H1 (cell line): ENCODE measurements at regions not wholly inside any gene's neighbourhood (a gene's known extent, or its start where the extent isn't known, plus 50 kb on each side); places are given as distances from the start of the nearest gene placed in this dataset.

Experiments used
- CTCF ChIA-PET: fragments of 300-600 bp; sonication (Branson Sonifier 250); formaldehyde crosslinking; loops from one replicate; lab custom pipeline; 2021; ENCODE audit not compliant: partially characterized antibody; lab: Charles Lee
- POLR2A ChIA-PET: fragments of 300-600 bp; sonication (Branson Sonifier 250); formaldehyde crosslinking; loops from one replicate; lab custom pipeline; 2021; ENCODE audit warnings: inconsistent platforms; ENCODE audit not compliant: partially characterized antibody; lab: Charles Lee
- DNase-seq, 2 experiments: peaks; one replicate each; pipeline versions ENCODE4 v3.0.0 to v3.0.0-alpha.2; 2010 to 2022; ENCODE audit warnings: low spot score in 2 of 2, low read depth in 1 of 2, mixed read lengths in 1 of 2
- FAIRE-seq: peaks from 2 replicates; lab custom pipeline; 2011; peaks lifted over from hg19 to GRCh38; lab: Jason Lieb, UNC
- H2AFZ ChIP-seq: 2 replicates; pipeline ENCODE4 v1.8.1; 2012; ENCODE audit warnings: low read length, inconsistent platforms
- H2AK5ac ChIP-seq: 2 replicates; pipeline ENCODE4 v1.6.1; 2013; ENCODE audit warnings: low read depth, low read length
- H2BK120ac ChIP-seq: replicated peaks from 2 replicates; pipeline ENCODE3; 2013; ENCODE audit warnings: low read depth, low read length, inconsistent platforms
- H2BK12ac ChIP-seq: 2 replicates; pipeline ENCODE4 v1.6.1; 2013; ENCODE audit warnings: low read depth, low read length
- H2BK15ac ChIP-seq: 2 replicates; pipeline ENCODE4 v1.6.1; 2013; ENCODE audit warnings: low read length
- H2BK20ac ChIP-seq: 2 replicates; pipeline ENCODE4 v1.6.1; 2013; ENCODE audit warnings: low read length
- H2BK5ac ChIP-seq: 2 replicates; pipeline ENCODE4 v1.6.1; 2013; ENCODE audit warnings: low read depth, low read length
- H3K14ac ChIP-seq: 2 replicates; pipeline ENCODE4 v1.6.1; 2013; ENCODE audit warnings: inconsistent platforms; ENCODE audit not compliant: insufficient read length
- H3K18ac ChIP-seq: 2 replicates; pipeline ENCODE4 v1.6.1; 2013; ENCODE audit warnings: low read length; ENCODE audit errors: extremely low read depth
- H3K23ac ChIP-seq: 2 replicates; pipeline ENCODE4 v1.6.1; 2013; ENCODE audit warnings: inconsistent platforms; ENCODE audit not compliant: insufficient read length
- H3K23me2 ChIP-seq: 2 replicates; pipeline ENCODE4 v1.6.1; 2013; ENCODE audit warnings: low read depth, low read length
- H3K27ac ChIP-seq: 2 replicates; pipeline ENCODE4 v1.6.1; 2011; ENCODE audit warnings: low read depth, low read length, inconsistent platforms
- H3K27me3 ChIP-seq, 4 experiments: replicated peaks in 1 of 4; 1 replicate in 1 of 4; 2 replicates in 3 of 4; pipeline versions ENCODE4 v1.6.1 to v1.8.1; 2011 to 2013; ENCODE audit warnings: low read length in 3 of 4, mild to moderate bottlenecking in 3 of 4, inconsistent platforms in 2 of 4, mixed read lengths in 2 of 4, moderate library complexity in 1 of 4; ENCODE audit not compliant: control insufficient read depth in 3 of 4, insufficient read depth in 3 of 4; ENCODE audit errors: extremely low read depth in 1 of 4
- H3K36me3 ChIP-seq, 4 experiments: 2 replicates each; pipeline versions ENCODE4 v1.6.1 to v1.8.1; 2011 to 2013; ENCODE audit warnings: mild to moderate bottlenecking in 4 of 4, low read length in 3 of 4, moderate library complexity in 2 of 4, control low read depth in 1 of 4, inconsistent platforms in 1 of 4; ENCODE audit not compliant: insufficient read depth in 4 of 4, control insufficient read depth in 2 of 4
- H3K4ac ChIP-seq: replicated peaks from 2 replicates; pipeline ENCODE3; 2013; ENCODE audit warnings: low read length, low read depth, mixed read lengths, inconsistent platforms; ENCODE audit not compliant: insufficient read length
- H3K4me1 ChIP-seq, 4 experiments: replicated peaks in 1 of 4; 1 replicate in 1 of 4; 2 replicates in 3 of 4; pipeline versions ENCODE4 v1.6.1 to v1.8.1; 2011 to 2013; ENCODE audit warnings: low read length in 3 of 4, inconsistent platforms in 2 of 4, mixed read lengths in 1 of 4; ENCODE audit not compliant: insufficient read depth in 4 of 4, control insufficient read depth in 3 of 4
- H3K4me2 ChIP-seq, 2 experiments: 2 replicates each; pipeline versions ENCODE4 v1.6.1 to v1.8.1; 2011 to 2013; ENCODE audit warnings: low read depth in 2 of 2, low read length in 2 of 2, control low read depth in 1 of 2, inconsistent platforms in 1 of 2, mild to moderate bottlenecking in 1 of 2; ENCODE audit not compliant: insufficient read depth in 1 of 2
- H3K4me3 ChIP-seq, 4 experiments: fragments of 200-600, 300-600 bp in 1 of 4; sonication (generic), shearing (Covaris generic), sonication (Bioruptor Twin) in 1 of 4; 2 replicates each; pipeline versions ENCODE4 v1.5.1 to v1.8.1; 2011 to 2016; ENCODE audit warnings: low read length in 4 of 4, low read depth in 3 of 4, control low read depth in 2 of 4, inconsistent platforms in 2 of 4, mild to moderate bottlenecking in 2 of 4, mixed read lengths in 1 of 4, moderate library complexity in 1 of 4; ENCODE audit not compliant: insufficient read depth in 2 of 4; ENCODE audit errors: extremely low read depth in 1 of 4
- H3K56ac ChIP-seq: replicated peaks from 2 replicates; pipeline ENCODE3; 2013; ENCODE audit warnings: low read depth, mild to moderate bottlenecking, mixed read lengths, low read length, inconsistent platforms; ENCODE audit not compliant: insufficient read length
- H3K79me1 ChIP-seq: 2 replicates; pipeline ENCODE4 v1.6.1; 2013; ENCODE audit warnings: low read depth, low read length, control low read depth
- H3K79me2 ChIP-seq, 2 experiments: 2 replicates each; pipeline versions ENCODE4 v1.6.1 to v1.8.1; 2012 to 2013; ENCODE audit warnings: low read length in 2 of 2, mild to moderate bottlenecking in 2 of 2, inconsistent platforms in 1 of 2; ENCODE audit not compliant: insufficient read depth in 2 of 2, control insufficient read depth in 1 of 2
- H3K9ac ChIP-seq, 4 experiments: replicated peaks in 1 of 4; 1 replicate in 1 of 4; 2 replicates in 3 of 4; pipeline versions ENCODE4 v1.6.1 to v1.8.1; 2011 to 2013; ENCODE audit warnings: low read depth in 3 of 4, low read length in 3 of 4, control low read depth in 2 of 4, mild to moderate bottlenecking in 2 of 4, moderate library complexity in 2 of 4, inconsistent platforms in 1 of 4; ENCODE audit errors: extremely low read depth in 1 of 4
- H3K9me3 ChIP-seq, 2 experiments: 2 replicates each; pipeline versions ENCODE4 v1.6.1 to v1.8.1; 2012 to 2013; ENCODE audit warnings: mild to moderate bottlenecking in 2 of 2, moderate library complexity in 2 of 2, control low read depth in 1 of 2, inconsistent platforms in 1 of 2, low read depth in 1 of 2, low read length in 1 of 2, mixed read lengths in 1 of 2; ENCODE audit not compliant: insufficient read depth in 2 of 2
- H4K20me1 ChIP-seq, 2 experiments: replicated peaks in 1 of 2; 2 replicates each; pipeline versions ENCODE3 to v1.8.1; 2011 to 2013; ENCODE audit warnings: inconsistent platforms in 2 of 2, low read length in 2 of 2, mild to moderate bottlenecking in 1 of 2; ENCODE audit not compliant: insufficient read depth in 2 of 2, control insufficient read depth in 1 of 2
- H4K5ac ChIP-seq: 2 replicates; pipeline ENCODE4 v1.6.1; 2013; ENCODE audit warnings: low read length, low read depth, mixed read lengths, inconsistent platforms; ENCODE audit not compliant: insufficient read length
- H4K8ac ChIP-seq: 2 replicates; pipeline ENCODE4 v1.8.0; 2013; ENCODE audit warnings: mild to moderate bottlenecking, moderate library complexity, low read length, inconsistent platforms; ENCODE audit not compliant: insufficient read depth; ENCODE audit errors: extremely low read depth
- H4K91ac ChIP-seq: replicated peaks from 2 replicates; pipeline ENCODE3; 2013; ENCODE audit warnings: low read length, mixed read lengths, inconsistent platforms; ENCODE audit not compliant: insufficient read length
- BACH1 ChIP-seq: IDR thresholded peaks from 2 replicates; pipeline ENCODE4 v1.6.1; 2012; ENCODE audit warnings: low read length, improper control_type of control experiment
- CBX8 ChIP-seq: fragments of 300-800, 300-1000 bp; sonication (generic); IDR thresholded peaks from 2 replicates; pipeline ENCODE4 v1.7.1; 2016; ENCODE audit warnings: low read depth, low read length, borderline replicate concordance
- CTBP2 ChIP-seq: IDR thresholded peaks from 2 replicates; pipeline ENCODE4 v1.7.0; 2011; ENCODE audit warnings: borderline replicate concordance, mild to moderate bottlenecking, moderate library complexity, mixed read lengths, low read length; ENCODE audit not compliant: insufficient read depth, insufficient read length
- EP300 ChIP-seq, 2 experiments: IDR thresholded peaks; 1 replicate in 1 of 2; 2 replicates in 1 of 2; pipeline ENCODE4 v1.6.1; 2011 to 2012; ENCODE audit warnings: low read depth in 2 of 2, low read length in 2 of 2, mild to moderate bottlenecking in 2 of 2, borderline replicate concordance in 1 of 2, inconsistent platforms in 1 of 2, moderate library complexity in 1 of 2
- KDM4A ChIP-seq: IDR thresholded peaks from one replicate; pipeline ENCODE4 v1.7.1; 2012; ENCODE audit warnings: low read depth, mild to moderate bottlenecking, moderate library complexity, low read length, inconsistent platforms; ENCODE audit not compliant: severe bottlenecking
- NRF1 ChIP-seq: IDR thresholded peaks from 2 replicates; pipeline ENCODE4 v1.6.1; 2011; ENCODE audit warnings: mild to moderate bottlenecking, low read depth, low read length, improper control_type of control experiment
- RFX5 ChIP-seq: IDR thresholded peaks from 2 replicates; pipeline ENCODE4 v1.6.1; 2011; ENCODE audit warnings: low read depth, low read length, improper control_type of control experiment, borderline replicate concordance
- RNF2 ChIP-seq: fragments of 200-900, 300-1000 bp; sonication (generic); IDR thresholded peaks from 2 replicates; pipeline ENCODE4 v1.7.1; 2016; ENCODE audit warnings: borderline replicate concordance, low read depth, mild to moderate bottlenecking, antibody characterized with exemption, low read length; ENCODE audit not compliant: poor library complexity, severe bottlenecking; ENCODE audit errors: missing control alignments
- TAF7 ChIP-seq: optimal IDR thresholded peaks from 2 replicates; pipeline ENCODE3; 2011; ENCODE audit warnings: low read depth, mild to moderate bottlenecking, inconsistent platforms, low read length, moderate library complexity, borderline replicate concordance
- WGBS, 2 experiments: shearing (Covaris generic) in 1 of 2; methylation state at CpG; one replicate each; pipeline versions ENCODE4 v1.1.6 to v1.1.7; 2013 to 2015; ENCODE audit warnings: low lambda C conversion rate in 2 of 2, mixed read lengths in 2 of 2, inconsistent platforms in 1 of 2, low coverage in 1 of 2, missing lambda C conversion rate in 1 of 2; ENCODE audit not compliant: insufficient replicate concordance in 2 of 2, insufficient coverage in 1 of 2, insufficient read length in 1 of 2; ENCODE audit errors: extremely low coverage in 1 of 2, missing lambda C conversion rate in 1 of 2; 5-methylcytosine and 5-hydroxymethylcytosine counted together
- TF ChIP-seq, protein P1 (sequence below): IDR thresholded peaks from 2 replicates; pipeline ENCODE4 v1.6.1; 2012; ENCODE audit warnings: low read length, inconsistent platforms

DNA sequence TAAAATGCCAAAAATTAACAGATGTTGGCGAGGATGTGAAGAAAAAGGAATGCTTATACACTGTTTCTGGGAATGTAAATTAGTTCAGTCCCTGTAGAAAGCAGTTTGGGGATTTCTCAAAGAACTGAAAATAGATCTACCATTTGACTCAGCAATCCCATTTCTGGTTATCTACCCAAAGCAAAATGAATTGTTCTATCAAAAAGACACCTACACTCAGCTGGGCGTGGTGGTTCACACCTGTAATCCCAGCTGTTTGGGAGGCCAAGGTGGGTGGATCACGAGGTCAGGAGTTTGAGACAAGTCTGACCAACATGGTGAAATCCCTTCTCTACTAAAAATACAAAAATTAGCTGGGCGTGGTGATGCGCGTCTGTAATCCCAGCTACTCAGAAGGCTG, 279.3 kb upstream of the PDE3A start:
- Histone ChIP-seq H4K5ac (no peak overlapping the region), H4K20me1 (no peaks in the 10 kb centered on the region), H3K56ac (no peak overlapping the region)
- TF ChIP-seq BACH1 = no peak
- TF ChIP-seq, protein P1, sequence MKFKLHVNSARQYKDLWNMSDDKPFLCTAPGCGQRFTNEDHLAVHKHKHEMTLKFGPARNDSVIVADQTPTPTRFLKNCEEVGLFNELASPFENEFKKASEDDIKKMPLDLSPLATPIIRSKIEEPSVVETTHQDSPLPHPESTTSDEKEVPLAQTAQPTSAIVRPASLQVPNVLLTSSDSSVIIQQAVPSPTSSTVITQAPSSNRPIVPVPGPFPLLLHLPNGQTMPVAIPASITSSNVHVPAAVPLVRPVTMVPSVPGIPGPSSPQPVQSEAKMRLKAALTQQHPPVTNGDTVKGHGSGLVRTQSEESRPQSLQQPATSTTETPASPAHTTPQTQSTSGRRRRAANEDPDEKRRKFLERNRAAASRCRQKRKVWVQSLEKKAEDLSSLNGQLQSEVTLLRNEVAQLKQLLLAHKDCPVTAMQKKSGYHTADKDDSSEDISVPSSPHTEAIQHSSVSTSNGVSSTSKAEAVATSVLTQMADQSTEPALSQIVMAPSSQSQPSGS = no peak
- no peak for TF ChIP-seq RFX5
- no peak for TF ChIP-seq KDM4A
- TF ChIP-seq TAF7 = no peak
- TF ChIP-seq CBX8 = no peak
- no peak for TF ChIP-seq CTBP2
- TF ChIP-seq EP300 (IDR thresholded peaks at IDR 0.05; ENCODE audit: borderline replicate concordance in 1 of 2, low read depth in 2 of 2, low read length in 2 of 2) = no peak
- no peak for TF ChIP-seq RNF2
- no peak for TF ChIP-seq NRF1
- TF ChIP-seq, all 59 proteins: peak for 0
- Histone ChIP-seq H3K79me2 (no peaks in the 10 kb centered on the region), H3K23me2 (no peaks in the 10 kb centered on the region; the same call in 1 of the 2 replicates), H3K18ac (no peak overlapping the region), H4K8ac (no peak overlapping the region), H3K9ac (no peak overlapping the region), H3K23ac (no peak overlapping the region), H4K91ac (no peak overlapping the region), H3K4me3 (no peak overlapping the region), H2BK5ac (no peak overlapping the region), H2BK120ac (no peak overlapping the region), H2BK20ac (no peak overlapping the region), H3K9me3 (peaks cover 0 to 9% of the 10 kb centered on the region in 2 experiments; a peak in 1 of 4 replicates), H2BK12ac (no peak overlapping the region), H3K27ac (no peak overlapping the region), H2AK5ac (no peak overlapping the region), H3K4me2 (no peak overlapping the region), H3K14ac (no peak overlapping the region), H3K4me1 (no peaks in the 10 kb centered on the region), H3K27me3 (no peaks in the 10 kb centered on the region), H3K4ac (no peak overlapping the region), H2AFZ (no peak overlapping the region), H3K79me1 (no peaks in the 10 kb centered on the region), H2BK15ac (no peak overlapping the region), H3K36me3 (no peaks in the 10 kb centered on the region)
- WGBS, 2 experiments = 97% methylated on average over 6 of the region's 6 CpGs; no CpG with 5 or more reads in 1 of the 2 experiments
- CTCF ChIA-PET = no interaction called here
- DNase-seq (no peak), FAIRE-seq (no peak)
- POLR2A ChIA-PET = no interaction called here
